ENCODE measurements at regions not wholly inside any gene's neighbourhood (a gene's known extent, or its start where the extent isn't known, plus 50 kb on each side); places are given as distances from the start of the nearest gene placed in this dataset.

DNA sequence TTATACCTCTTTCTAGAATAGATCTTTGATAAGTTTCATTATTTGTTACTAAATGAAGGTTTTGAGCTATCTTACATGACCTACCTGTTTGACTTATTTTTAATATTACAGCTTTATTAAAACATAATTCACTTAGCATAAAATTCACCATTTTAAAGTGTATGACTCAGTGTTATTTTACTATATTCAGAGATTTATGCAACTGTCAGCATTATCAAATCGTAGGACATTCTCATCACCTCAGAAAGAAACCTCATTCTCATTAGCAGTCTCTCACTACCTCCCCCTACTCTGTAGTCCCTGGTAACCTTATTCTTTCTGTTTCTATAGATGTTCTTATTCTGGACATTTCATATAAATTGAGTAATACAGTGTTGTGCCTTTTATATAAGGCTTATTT lies 207.9 kb upstream of the FOXP2 start:
- TF ChIP-seq TAF1 (conservative IDR thresholded peaks at IDR 0.05), result no peak
- TF ChIP-seq, protein P1, sequence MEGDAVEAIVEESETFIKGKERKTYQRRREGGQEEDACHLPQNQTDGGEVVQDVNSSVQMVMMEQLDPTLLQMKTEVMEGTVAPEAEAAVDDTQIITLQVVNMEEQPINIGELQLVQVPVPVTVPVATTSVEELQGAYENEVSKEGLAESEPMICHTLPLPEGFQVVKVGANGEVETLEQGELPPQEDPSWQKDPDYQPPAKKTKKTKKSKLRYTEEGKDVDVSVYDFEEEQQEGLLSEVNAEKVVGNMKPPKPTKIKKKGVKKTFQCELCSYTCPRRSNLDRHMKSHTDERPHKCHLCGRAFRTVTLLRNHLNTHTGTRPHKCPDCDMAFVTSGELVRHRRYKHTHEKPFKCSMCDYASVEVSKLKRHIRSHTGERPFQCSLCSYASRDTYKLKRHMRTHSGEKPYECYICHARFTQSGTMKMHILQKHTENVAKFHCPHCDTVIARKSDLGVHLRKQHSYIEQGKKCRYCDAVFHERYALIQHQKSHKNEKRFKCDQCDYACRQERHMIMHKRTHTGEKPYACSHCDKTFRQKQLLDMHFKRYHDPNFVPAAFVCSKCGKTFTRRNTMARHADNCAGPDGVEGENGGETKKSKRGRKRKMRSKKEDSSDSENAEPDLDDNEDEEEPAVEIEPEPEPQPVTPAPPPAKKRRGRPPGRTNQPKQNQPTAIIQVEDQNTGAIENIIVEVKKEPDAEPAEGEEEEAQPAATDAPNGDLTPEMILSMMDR (IDR thresholded peaks at IDR 0.05; ENCODE audit: low read depth, low read length, missing input control), result no peak

Data from liver (tissue), 3 donors.